ENCODE measurements at regions not wholly inside any gene's neighbourhood (a gene's known extent, or its start where the extent isn't known, plus 50 kb on each side); places are given as distances from the start of the nearest gene placed in this dataset.
"Not testable (repeated sequence)": the region's sequence is repeated elsewhere in the genome, so short reads cannot be mapped to it uniquely, and the experiment has no call there.

DNA sequence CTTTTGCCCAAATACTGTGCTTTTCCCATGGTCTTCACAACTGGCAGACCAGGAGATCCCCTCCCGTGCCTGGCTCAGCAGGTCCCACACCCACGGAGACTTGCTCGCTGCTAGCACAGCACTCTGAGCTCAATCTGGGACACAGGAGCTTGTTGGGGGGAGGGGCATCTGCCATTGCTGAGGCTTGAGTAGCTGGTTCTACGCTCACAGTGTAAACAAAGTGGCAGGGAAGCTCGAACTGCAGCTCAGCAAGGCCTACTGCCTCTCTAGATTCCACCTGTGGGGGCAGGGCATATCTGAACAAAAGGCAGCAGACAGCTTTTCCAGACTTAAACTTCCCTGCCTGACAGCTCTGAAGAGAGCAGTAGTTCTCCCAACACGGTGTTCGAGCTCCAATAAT is 251.6 kb upstream of the PCDH18 start:
- TF ChIP-seq, protein P1, sequence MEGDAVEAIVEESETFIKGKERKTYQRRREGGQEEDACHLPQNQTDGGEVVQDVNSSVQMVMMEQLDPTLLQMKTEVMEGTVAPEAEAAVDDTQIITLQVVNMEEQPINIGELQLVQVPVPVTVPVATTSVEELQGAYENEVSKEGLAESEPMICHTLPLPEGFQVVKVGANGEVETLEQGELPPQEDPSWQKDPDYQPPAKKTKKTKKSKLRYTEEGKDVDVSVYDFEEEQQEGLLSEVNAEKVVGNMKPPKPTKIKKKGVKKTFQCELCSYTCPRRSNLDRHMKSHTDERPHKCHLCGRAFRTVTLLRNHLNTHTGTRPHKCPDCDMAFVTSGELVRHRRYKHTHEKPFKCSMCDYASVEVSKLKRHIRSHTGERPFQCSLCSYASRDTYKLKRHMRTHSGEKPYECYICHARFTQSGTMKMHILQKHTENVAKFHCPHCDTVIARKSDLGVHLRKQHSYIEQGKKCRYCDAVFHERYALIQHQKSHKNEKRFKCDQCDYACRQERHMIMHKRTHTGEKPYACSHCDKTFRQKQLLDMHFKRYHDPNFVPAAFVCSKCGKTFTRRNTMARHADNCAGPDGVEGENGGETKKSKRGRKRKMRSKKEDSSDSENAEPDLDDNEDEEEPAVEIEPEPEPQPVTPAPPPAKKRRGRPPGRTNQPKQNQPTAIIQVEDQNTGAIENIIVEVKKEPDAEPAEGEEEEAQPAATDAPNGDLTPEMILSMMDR (conservative IDR thresholded peaks at IDR 0.05 in 1 of 2, IDR thresholded peaks at IDR 0.05 in 1 of 2; ENCODE audit: extremely low read depth in 1 of 2, insufficient read depth in 1 of 2, low read depth in 1 of 2, low read length in 2 of 2): not testable (repeated sequence)
- not testable (repeated sequence) for TF ChIP-seq EZH2 (IDR thresholded peaks at IDR 0.05; ENCODE audit: borderline replicate concordance, low read length)
